Small intestine (tissue), 7 donors: ENCODE measurements at regions not wholly inside any gene's neighbourhood (a gene's known extent, or its start where the extent isn't known, plus 50 kb on each side); places are given as distances from the start of the nearest gene placed in this dataset.
"Not testable (repeated sequence)": the region's sequence is repeated elsewhere in the genome, so short reads cannot be mapped to it uniquely, and the experiment has no call there.

ENCODE experiments used
- DNase-seq, 2 donors: peaks; one replicate each; pipeline versions ENCODE4 v3.0.0 to v3.0.0-alpha.2; 2013
- FAIRE-seq: peaks from 2 replicates; lab custom pipeline; 2012; peaks lifted over from hg19 to GRCh38; lab: Jason Lieb, UNC
- H3K27ac ChIP-seq, 3 donors: one replicate each; pipeline ENCODE4 v1.5.1; 2013; ENCODE audit warnings: low read length in 2 of 3, mild to moderate bottlenecking in 2 of 3, control low read depth in 1 of 3, inconsistent platforms in 1 of 3, low read depth in 1 of 3, moderate library complexity in 1 of 3
- H3K27me3 ChIP-seq, 3 donors: one replicate each; pipeline ENCODE4 v1.6.1; 2013; ENCODE audit warnings: low read length in 3 of 3, inconsistent platforms in 1 of 3; ENCODE audit not compliant: control insufficient read depth in 3 of 3, insufficient read depth in 3 of 3
- H3K36me3 ChIP-seq, 3 donors: one replicate each; pipeline ENCODE4 v1.6.1; 2013; ENCODE audit warnings: low read length in 3 of 3, inconsistent platforms in 1 of 3, low read depth in 1 of 3, mild to moderate bottlenecking in 1 of 3, moderate library complexity in 1 of 3; ENCODE audit not compliant: control insufficient read depth in 3 of 3, insufficient read depth in 2 of 3
- H3K4me1 ChIP-seq, 3 donors: one replicate each; pipeline ENCODE4 v1.6.1; 2013; ENCODE audit warnings: low read length in 2 of 3, inconsistent platforms in 1 of 3, low read depth in 1 of 3, mild to moderate bottlenecking in 1 of 3, moderate library complexity in 1 of 3; ENCODE audit not compliant: control insufficient read depth in 3 of 3, insufficient read depth in 2 of 3
- H3K4me3 ChIP-seq, 3 donors: one replicate each; pipeline ENCODE4 v1.5.1; 2013; ENCODE audit warnings: low read length in 3 of 3, control low read depth in 1 of 3, inconsistent platforms in 1 of 3, low read depth in 1 of 3, mild to moderate bottlenecking in 1 of 3, moderate library complexity in 1 of 3
- H3K9me3 ChIP-seq, 2 donors: one replicate each; pipeline ENCODE4 v1.6.1; 2013; ENCODE audit warnings: low read depth in 1 of 2, low read length in 1 of 2; ENCODE audit not compliant: control insufficient read depth in 2 of 2, insufficient read depth in 1 of 2
- WGBS, 3 donors: extraction: QIAGEN DNeasy Blood & Tissue Kit; methylation state at CpG; one replicate each; pipeline ENCODE4 v1.1.7; 2013; 5-methylcytosine and 5-hydroxymethylcytosine counted together
- donor health status: healthy with polysubstance abuse.
- donor health status: control.
- donor health status: control.
- donor health status: Bipolar disorder and iron deficiency.
- donor health status: healthy.

- H3K27ac ChIP-seq, result no peak overlapping the region
- H3K9me3 ChIP-seq, result peaks cover 0 to 3% of the 10 kb centered on the region in 2 donors
- no peaks in the 10 kb centered on the region for H3K4me1 ChIP-seq
- H3K36me3 ChIP-seq, result no peaks in the 10 kb centered on the region
- WGBS, 3 donors, result 72 to 81% (median 79%) methylated on average over 5 of the region's 5 CpGs
- H3K27me3 ChIP-seq, result no peaks in the 10 kb centered on the region
- H3K4me3 ChIP-seq, result no peak overlapping the region
- FAIRE-seq (no peak), DNase-seq (no peak)
Measured at GRCh38 chr20:60177080-60177479, 218.9 kb downstream of the CDH26 start.

GRCh38 chr20:60180986-60181385, 222.8 kb downstream of the CDH26 start:
- no peak overlapping the region for H3K27ac ChIP-seq
- H3K27me3 ChIP-seq, result no peaks in the 10 kb centered on the region
- H3K4me3 ChIP-seq, result no peak overlapping the region
- FAIRE-seq, result no peak
- 83 to 86% (median 85%) methylated on average over 5 of the region's 5 CpGs for WGBS, 3 donors
- peaks cover 0 to 3% of the 10 kb centered on the region in 2 donors for H3K9me3 ChIP-seq
- no peaks in the 10 kb centered on the region for H3K4me1 ChIP-seq
- H3K36me3 ChIP-seq, result no peaks in the 10 kb centered on the region
- DNase-seq, result no peak

DNA sequence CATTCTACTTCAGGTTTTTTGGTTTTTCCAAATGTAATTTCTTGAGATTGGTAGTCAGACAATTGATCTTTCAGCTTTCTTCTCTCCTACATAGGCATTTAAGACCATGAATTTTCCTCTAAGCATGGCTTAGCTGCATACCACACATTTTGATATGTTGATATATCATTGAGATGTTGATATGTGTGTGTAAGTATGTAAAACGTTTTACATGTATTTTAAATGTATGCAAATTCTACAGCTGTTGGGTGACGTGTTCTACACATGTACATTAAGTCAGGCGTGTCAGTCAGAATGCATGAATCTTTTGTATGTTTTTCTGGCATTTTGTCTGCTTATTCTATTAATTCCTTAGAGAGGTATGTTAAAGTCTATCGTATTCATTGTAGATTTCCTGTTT, 228.2 kb downstream of the CDH26 start:
- Histone ChIP-seq H3K4me1 (no peaks in the 10 kb centered on the region), H3K36me3 (no peaks in the 10 kb centered on the region), H3K27ac (no peak overlapping the region), H3K27me3 (peaks cover 0 to 2% (median 0%) of the 10 kb centered on the region in 3 donors), H3K4me3 (no peak overlapping the region), H3K9me3 (peaks cover 0 to 3% of the 10 kb centered on the region in 2 donors)
- no peak for FAIRE-seq
- DNase-seq, result no peak
- WGBS, 3 donors, result 75 to 79% (median 75%) methylated on average over 4 of the region's 4 CpGs

- H3K9me3 ChIP-seq, result peaks cover 0 to 3% of the 10 kb centered on the region in 2 donors
- no peak for FAIRE-seq
- no peak for DNase-seq
- peaks cover 0 to 2% (median 0%) of the 10 kb centered on the region in 3 donors for H3K27me3 ChIP-seq
- H3K4me1 ChIP-seq, result no peaks in the 10 kb centered on the region
- no peaks in the 10 kb centered on the region for H3K36me3 ChIP-seq
- no peak overlapping the region for H3K27ac ChIP-seq
- H3K4me3 ChIP-seq, result no peak overlapping the region
Measured at GRCh38 chr20:60187683-60188082, 229.5 kb downstream of the CDH26 start.

DNA sequence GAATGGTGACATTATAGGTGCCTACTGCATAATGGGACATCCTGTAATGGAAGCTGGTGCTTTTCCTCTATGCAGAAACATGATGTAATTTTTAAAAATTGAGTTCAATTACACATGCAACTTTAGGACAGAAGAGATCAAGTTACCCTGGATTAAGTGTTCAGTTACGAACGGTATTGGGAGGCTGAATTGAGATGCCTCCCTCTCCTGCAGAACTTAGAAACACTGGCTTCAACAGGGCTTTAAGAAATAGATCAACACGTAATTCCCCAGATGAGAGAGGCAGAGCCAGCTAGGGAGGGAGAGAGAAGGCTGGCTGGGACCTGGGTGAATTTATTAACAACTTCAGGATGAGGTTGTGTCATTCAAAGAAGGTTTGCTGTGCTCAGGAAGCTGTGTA, 232.8 kb downstream of the CDH26 start:
- FAIRE-seq, result no peak
- Histone ChIP-seq H3K4me1 (no peaks in the 10 kb centered on the region), H3K27ac (no peak overlapping the region), H3K4me3 (no peak overlapping the region), H3K9me3 (no peaks in the 10 kb centered on the region), H3K27me3 (peaks cover 0 to 2% (median 0%) of the 10 kb centered on the region in 3 donors), H3K36me3 (no peaks in the 10 kb centered on the region)
- 58 to 71% (median 67%) methylated on average over 3 of the region's 3 CpGs for WGBS, 3 donors
- DNase-seq, result no peak

DNA sequence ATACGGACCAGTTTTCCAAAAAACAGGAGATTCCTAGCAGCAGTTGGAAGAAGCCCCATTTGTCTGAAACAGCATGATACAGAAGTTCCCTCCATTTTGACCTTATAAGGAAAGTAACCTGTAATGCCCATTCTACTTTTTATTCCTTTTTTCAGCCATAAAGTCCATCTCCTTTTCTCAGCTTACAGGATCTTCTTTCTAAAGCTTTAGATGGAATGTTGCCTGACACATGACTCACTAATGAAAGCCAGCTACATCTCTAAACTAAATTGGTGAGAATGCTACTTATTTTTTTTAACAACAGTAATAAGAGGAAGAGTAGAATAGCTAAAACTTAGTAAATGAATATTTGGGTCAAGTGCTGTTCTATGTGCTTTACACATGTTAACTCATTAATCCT, 234.1 kb downstream of the CDH26 start:
- Histone ChIP-seq H3K4me1 (no peaks in the 10 kb centered on the region), H3K27me3 (peaks cover 0 to 2% (median 0%) of the 10 kb centered on the region in 3 donors), H3K9me3 (no peaks in the 10 kb centered on the region), H3K36me3 (no peaks in the 10 kb centered on the region), H3K4me3 (no peak overlapping the region), H3K27ac (no peak overlapping the region)
- 59 to 93% (median 89%) methylated on average over 1 of the region's 1 CpG for WGBS, 3 donors
- FAIRE-seq, result no peak
- no peak for DNase-seq

DNA sequence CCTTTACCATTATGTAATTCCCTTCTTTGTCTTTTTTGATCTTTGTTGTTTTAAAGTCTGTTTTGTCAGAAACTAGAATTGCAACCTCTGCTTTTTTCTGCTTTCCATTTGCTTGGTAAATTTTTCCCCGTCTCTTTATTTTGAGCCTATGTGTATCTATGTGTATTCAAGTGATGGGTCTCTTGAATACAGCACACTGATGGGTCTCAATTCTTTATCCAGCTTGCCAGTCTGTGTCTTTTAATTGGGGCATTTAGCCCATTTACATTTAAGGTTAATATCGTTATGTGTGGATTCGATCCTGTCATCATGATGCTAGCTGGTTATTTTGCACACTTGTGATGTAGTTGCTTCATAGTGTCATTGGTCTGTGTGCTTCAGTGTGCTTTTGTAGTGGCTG, 240.9 kb downstream of the CDH26 start:
- not testable (repeated sequence) for H3K9me3 ChIP-seq, H3K4me3 ChIP-seq, H3K4me1 ChIP-seq, H3K27me3 ChIP-seq, DNase-seq, H3K36me3 ChIP-seq, H3K27ac ChIP-seq, FAIRE-seq
- 86 to 92% (median 89%) methylated on average over 3 of the region's 3 CpGs for WGBS, 3 donors

GRCh38 chr20:60199866-60200265, 241.6 kb downstream of the CDH26 start:
- no peak overlapping the region for H3K27ac ChIP-seq
- no peaks in the 10 kb centered on the region for H3K4me1 ChIP-seq
- H3K9me3 ChIP-seq, result no peaks in the 10 kb centered on the region
- no peaks in the 10 kb centered on the region for H3K36me3 ChIP-seq
- 83 to 89% (median 84%) methylated on average over 2 of the region's 2 CpGs for WGBS, 3 donors
- H3K4me3 ChIP-seq, result no peak overlapping the region
- FAIRE-seq (no peak), DNase-seq (no peak)
- no peaks in the 10 kb centered on the region for H3K27me3 ChIP-seq

DNA sequence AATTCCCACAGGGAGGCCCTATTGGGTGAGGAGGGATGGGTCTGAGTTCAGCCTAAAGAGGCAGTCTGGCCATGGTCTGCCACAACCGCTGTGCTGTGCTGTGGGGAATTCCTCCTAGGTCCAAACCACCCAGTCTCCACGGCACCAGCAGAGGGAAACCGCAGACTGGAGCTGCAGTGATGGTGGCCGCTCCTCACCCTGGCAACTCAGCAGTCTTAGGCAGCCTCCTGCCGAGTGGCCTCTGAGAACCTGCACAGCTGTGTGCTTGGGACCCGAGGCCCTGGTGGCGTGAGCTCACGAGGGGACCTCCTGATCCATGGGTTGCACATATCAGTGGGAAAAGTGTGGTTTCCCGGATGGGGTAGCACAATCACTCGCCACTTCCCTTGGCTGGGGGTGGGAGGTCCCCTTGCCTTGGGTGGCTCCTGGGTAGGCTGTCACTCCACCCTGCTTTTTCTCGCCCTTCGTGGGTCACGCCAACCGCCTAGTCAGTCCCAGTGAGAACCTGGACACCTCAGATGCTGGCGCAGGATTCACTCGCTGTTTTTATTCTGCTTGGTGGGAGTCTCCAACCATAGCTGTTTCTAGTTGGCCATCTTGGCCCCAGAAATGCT, 242.2 kb downstream of the CDH26 start:
- no peaks in the 10 kb centered on the region for H3K9me3 ChIP-seq

More for the DNA sequence above, 242.2 kb downstream of the CDH26 start:
- DNase-seq (no peak), FAIRE-seq (no peak)
- Histone ChIP-seq H3K4me1 (no peaks in the 10 kb centered on the region), H3K27me3 (no peaks in the 10 kb centered on the region), H3K36me3 (no peaks in the 10 kb centered on the region), H3K27ac (no peak overlapping the region), H3K4me3 (no peak overlapping the region)
- 84 to 89% (median 87%) methylated on average over 16 of the region's 16 CpGs for WGBS, 3 donors
